HG03521 (cell line): ENCODE measurements at regions not wholly inside any gene's neighbourhood (a gene's known extent, or its start where the extent isn't known, plus 50 kb on each side); places are given as distances from the start of the nearest gene placed in this dataset.
"Not testable (repeated sequence)": the region's sequence is repeated elsewhere in the genome, so short reads cannot be mapped to it uniquely, and the experiment has no call there.

Experiments
- ATAC-seq: cut with Tn5 transposase; IDR thresholded peaks from one replicate; pipeline ENCODE4 v1.9.1; 2021; ENCODE audit warnings: mild to moderate bottlenecking, moderate library complexity; ENCODE audit not compliant: unreplicated experiment

DNA sequence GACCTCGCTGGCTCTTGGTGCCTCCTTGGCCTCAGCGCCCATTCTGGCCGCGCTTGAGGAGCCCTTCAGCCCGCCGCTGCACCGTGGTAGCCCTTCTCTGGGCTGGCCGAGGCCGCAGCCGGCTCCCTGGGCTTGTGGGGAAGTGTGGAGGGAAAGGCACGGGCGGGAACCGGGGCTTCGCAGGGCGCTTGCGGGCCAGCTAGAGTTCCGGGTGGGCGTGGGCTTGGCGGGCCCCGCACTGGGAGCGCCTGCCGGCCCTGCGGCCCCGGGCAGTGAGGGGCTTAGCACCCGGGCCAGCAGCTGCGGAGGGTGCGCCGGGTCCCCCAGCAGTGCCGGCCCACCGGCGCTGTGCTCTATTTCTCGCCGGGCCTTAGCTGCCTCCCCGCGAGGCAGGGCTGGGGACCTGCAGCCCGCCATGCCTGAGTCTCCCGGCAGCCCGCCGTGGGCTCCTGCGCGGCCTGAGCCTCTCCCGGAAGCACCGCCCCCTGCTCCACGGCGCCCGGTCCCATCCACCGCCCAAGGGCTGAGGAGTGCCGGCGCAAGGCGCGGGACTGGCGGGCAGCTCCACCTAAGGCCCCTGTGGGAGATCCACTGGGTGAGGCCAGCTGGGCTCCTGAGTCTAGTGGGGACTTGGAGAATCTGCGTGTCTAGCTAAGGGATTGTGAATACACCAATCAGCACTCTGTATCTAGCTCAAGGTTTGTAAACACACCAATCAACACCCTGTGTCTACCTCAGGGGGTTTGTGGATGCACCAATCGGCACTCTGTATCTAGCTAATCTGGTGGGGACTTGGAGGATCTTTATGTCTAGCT lies 141.1 kb downstream of the SLCO4C1 start:
- not testable (repeated sequence) for ATAC-seq

DNA sequence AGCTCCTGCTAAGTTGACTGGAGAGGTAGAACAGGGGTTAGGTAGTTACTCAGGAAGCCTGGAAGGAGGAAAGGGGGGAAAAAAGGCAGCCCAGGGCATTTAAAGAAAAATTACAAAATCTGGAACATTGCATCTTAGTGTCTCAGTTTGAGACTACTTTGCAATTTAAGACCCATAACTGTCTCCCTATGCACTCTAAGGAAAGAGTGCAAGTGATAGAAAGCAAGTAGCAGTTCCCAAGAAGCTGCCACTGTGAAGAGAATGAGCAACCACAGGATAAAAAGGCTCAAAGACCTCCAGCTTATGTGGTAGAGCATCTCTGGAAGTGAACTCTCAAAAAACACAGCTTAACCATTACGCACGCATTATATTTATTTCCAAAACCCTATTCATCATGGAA lies 141.8 kb downstream of the SLCO4C1 start:
- ATAC-seq = no peak

DNA sequence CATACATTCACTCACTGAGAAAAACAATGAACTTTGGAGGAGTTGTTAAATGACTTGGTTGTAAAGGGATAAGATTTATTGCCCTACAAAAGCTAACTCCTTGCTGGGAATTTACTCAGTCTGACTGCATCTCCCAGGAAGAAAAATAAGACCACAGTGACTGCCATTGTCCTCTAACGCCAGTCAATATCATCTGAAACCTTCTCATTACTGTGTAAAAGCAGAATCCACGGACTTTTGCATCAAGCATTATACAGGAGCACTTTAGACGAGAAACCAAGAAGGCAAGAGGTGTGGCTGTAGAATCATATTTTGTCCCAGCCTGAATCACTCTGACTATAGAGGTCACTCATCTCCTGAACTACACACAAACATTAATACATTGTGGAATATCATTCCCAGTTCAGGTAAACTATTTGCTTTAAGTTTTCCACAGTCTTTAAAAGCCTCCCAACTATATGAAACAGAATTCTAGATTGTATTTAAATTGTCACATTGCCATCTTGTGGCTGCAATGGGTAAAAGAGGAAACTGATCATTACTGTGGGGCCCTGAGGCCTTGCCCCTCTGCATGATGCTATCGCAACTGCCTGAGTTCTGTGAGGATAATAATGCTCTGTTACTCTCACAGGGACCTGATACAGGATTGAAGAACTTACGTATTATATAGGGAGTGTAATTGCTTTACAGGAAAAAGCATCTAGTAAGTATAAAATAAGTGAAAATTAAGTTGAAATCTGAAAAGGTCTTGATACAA lies 142.9 kb downstream of the SLCO4C1 start:
- ATAC-seq = peak; percentile 84

DNA sequence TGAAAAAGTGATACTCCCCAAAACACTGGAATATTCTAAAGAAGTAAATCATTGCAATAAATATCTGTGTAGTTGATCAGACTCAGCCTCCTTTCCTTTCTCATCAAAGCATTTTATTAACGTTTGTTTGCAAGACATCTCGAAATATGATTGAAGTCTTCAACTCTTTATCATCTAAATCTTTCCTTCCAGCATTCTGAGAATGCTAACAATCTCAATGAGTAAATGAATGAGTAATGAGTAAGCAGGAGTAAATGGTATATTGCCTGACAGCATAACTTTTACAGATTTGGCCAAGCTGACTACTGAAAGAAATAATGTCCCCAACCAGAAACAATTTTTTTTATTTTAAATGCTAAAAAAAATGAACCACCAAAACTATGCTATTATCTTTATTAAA lies 157.1 kb downstream of the SLCO4C1 start:
- no peak for ATAC-seq

DNA sequence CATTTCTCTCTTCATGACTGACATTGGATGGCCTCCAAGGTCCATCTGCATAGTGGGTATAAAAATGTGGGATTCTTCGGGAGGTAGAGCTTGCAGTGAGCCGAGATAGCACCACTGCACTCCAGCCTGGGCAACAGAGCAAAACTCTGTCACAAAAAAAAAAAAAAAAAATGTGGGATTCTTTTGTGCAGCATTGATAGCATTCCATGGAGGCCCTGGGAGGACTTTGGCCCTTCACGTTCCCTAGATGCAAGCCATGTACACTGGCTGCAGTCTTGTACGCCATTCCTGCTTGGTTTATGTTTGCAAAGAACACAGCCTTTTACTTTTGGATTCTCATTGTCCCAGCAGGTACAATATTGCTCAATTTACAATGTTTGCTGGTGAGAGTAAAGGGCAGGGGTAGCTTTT lies 157.8 kb downstream of the SLCO4C1 start:
- ATAC-seq = no peak

DNA sequence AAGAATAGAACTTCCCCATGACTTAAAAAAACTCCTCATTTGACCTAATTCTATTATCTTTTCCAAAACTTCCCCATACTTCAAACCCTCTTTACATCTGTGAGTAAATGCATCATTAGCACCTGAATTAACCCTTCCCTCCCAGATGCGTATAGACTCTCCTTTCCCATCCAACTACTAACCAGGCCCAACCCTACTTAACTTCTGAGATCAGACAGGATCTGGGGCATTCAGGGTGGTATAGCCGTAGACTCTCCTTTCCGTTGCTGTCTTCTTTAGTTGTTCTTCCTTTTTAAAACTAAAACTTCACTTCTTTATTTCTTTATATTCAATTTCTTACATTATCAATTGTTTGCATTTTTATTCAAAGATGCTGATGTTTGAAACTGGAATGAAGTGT lies 165.2 kb downstream of the SLCO4C1 start:
- no peak for ATAC-seq

DNA sequence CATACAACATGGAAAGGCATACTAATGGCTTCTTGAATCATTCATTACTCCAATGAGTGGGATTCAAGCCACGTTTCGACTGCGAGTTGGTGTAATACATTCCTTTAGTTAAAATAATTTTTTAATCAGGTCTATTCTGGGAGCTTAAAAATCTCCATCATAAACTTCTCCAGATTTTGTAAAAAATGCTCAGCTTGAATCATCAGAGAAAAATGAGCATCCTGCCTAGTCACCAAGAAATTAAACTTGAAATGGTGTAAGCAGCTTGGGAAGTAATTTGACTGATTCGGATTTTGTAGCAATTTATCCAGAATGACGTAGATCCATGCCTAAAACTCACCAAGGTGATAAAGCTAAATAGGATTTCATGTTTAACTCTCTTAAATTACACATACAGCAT lies 165.7 kb downstream of the SLCO4C1 start:
- ATAC-seq = no peak

DNA sequence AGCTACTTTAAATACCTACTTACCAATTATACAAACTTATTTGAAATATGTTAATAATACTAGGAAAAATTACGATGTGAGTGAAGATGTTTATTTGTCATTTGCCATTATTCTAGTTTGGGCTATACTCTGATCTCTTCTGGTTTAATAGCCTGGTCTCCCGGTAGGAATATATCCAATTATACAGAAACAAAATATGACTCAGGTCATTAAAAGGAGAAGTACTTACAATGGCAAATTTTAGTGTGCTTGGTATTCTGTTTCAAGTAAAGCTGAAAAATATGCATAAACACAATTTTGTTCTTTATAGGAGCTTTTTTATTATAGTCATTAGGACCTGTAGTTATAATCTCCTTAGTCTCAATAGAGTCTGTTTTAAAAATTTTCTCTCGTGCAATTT lies 176.8 kb downstream of the SLCO4C1 start:
- ATAC-seq = no peak

DNA sequence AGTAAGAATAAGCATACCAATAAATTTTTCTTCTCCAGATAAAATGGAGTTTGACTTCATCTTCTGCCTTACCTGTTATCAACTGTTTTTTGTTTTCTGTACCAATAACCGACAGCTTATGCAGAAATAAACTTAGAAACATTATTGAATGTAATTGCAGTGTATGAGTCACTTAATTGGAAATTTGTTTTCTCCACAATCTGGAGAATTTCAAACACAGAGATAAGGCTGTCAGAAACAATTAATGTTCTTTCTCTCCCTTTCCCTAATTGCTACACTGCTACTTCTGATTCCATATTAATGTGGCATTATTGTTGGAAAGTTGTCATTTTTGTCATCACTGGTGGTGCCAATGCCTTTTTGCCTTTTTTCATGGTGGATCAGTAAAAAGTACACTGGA lies 180.3 kb downstream of the SLCO4C1 start:
- ATAC-seq = no peak

DNA sequence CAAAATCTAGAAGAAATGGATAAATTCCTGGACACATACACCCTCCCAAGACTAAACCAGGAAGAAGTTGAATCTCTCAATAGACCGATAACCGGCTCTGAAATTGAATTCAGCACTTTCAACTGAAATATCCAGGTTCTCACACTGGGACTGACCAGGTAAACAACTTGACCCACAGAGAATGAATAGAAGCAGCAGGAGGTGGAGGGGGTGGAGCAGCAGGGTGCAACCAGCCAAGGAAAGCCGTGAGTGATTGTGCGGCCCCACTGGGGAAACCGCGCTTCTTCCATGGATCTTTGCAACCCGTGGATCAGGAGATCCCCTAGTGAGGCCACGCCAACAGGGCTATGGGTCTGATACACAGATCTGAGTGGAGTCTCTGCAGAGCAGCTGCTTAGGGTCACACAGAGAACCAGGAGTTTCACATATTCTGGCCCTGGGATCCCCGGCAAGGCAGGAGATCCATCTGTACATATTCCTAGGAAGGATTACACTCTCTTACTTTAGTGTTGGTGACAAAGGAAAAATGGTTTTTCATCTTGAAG lies 181.5 kb downstream of the SLCO4C1 start:
- no peak for ATAC-seq

DNA sequence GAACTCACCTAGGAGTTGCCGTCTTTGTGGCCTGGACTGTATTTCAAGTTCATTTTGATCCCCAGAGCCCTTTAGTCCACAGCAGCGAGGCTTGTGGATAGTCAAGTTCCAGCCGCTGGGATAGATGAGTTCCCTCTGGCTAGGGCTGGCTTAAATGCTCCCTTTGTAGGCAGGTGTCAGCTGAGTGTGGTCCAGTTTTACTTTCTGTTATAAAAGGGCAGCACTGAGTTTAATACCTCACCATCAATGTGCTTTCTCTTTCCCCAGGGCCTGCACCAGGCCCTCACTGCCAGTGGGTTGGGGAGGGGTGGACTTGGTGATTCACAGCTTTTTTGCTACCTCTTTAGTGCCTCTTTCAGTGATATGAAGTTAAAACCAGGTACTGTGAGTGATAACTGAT lies 188.2 kb downstream of the SLCO4C1 start:
- no peak for ATAC-seq

DNA sequence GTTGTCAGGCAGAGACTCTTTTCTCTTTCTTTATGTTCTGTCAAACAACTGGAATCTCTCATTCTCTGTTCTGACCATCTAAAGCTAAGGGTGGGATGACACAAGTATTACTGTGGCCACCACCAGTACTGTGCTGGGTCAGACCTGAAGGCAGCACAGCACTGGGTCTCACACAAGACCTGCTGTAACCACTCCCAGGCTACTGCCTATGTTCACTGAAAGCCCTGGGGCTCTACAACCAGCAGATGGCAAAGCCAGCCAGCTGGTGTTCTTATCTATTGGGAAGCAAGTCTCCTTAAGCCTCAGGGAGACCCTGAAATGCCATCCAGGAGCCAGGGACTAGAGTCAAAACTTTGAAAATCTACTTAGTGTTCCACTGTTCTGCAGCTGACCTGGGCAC lies 189.5 kb downstream of the SLCO4C1 start:
- ATAC-seq = no peak

DNA sequence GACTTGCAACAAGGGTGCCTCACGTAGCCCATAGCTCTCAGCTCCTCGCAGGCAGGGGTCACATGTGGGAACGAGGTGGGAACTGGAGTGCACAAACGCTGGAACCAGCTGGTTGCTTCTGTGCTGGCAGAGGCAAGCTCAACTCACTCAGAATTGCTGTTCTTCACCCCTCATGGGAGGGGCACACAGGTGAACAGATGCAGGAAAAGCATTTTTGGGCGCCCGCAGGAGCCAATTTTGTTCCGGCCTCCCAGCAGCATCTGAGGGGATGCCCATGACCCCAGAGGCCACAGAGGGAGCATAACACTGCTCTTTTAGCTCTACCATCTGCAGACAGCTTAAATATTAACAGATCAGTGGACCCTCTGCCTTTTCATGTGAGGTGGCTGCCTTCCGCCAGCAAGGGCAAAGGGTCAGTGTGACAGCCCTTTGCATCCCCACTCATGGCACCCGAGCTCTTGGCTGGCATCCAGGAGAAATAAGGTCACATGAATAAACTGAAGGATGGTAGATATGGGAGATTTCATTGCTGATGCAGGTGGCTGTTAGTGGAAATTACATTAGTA lies 196.2 kb downstream of the SLCO4C1 start:
- no peak for ATAC-seq

DNA sequence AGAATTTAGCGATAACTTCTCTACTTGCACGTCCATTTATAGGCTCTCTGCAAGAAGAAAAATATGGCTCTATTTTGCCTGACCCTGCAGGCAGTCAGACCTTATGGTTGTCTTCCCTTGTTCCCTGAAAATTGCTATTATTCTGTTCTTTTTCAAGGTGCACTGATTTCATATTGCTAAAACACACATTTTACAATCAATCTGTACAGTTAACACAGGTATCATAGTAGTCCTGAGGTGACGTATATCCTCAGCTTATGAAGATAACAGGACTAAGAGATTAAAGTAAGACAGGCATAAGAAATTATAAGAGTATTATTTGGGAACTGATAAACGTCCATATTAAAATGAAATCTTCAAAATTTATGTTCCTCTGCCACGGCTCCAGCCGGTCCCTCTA lies 197.0 kb downstream of the SLCO4C1 start:
- ATAC-seq = not testable (repeated sequence)

DNA sequence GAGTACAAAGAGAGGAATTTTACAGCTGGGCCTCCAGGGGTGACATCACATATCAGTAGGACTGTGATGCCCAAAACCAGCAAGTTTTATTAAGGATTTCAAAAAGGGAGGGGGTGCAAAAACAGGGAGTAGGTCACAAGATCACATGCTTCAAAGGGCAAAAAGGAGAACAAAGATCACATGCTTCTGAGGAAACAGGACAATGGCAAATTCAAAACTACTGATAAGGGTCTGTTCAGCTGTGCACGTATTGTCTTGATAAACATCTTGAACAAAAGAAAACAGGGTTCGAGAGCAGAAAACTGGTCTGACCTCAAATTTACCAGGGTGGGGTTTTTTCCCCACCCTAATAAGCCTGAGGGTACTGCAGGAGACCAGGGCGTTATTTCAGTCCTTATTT lies 197.5 kb downstream of the SLCO4C1 start:
- not testable (repeated sequence) for ATAC-seq

DNA sequence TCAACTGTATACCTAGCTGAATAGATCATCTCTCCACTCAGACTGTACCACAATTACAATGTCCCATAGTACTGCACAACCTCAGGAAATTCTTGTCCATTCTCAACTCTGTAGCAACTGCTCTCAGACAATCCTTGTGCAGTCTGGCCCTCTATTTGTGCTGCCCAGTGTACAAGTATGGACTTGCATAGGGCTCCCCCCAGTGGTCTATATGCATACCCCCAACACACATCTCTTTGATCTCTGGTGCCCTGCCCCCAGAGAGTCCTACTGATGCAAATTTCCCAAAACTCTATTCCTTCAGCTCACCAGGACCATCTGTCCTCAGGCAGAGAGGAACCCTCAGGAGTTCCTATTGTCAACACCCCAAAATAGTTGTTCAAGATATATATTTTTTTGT lies 205.3 kb downstream of the SLCO4C1 start:
- ATAC-seq = peak; percentile 84

DNA sequence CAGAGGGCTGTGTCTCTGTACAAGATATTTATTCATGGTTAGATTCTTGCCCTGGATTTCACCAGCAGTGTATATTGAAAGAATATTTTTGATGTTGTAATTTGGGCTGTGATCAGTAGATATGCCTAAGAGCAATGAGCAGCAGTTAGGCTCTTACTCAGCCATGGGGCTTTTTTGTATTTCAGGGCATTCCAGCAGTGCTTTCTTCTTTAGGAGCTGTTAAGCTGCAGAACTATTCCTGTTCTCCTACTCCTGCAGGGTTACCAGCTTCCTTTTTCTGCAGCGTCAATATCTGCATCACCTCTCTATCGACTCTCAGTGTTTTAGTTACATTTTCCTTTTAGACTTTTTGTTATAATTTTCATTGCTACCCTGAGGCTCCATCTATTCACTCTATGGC lies 206.2 kb downstream of the SLCO4C1 start:
- ATAC-seq = no peak

DNA sequence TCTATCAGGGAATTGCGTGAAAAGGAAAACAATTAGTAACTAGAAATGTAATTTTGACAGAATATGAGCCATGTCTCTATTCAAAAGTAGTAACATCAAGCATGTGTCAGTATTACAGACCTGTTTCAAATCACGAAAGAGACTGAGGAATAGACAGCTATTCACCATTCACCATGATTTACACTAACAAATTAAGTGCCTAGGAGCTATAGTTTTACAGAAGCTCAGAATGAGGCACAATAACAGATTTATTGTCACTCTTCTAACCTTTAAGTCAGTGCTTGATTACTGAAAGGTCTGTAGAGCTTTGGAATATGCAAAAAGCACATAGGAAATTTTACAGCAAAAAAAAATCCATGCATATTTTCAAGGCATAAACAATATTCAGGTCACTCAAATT lies 208.2 kb downstream of the SLCO4C1 start:
- no peak for ATAC-seq

DNA sequence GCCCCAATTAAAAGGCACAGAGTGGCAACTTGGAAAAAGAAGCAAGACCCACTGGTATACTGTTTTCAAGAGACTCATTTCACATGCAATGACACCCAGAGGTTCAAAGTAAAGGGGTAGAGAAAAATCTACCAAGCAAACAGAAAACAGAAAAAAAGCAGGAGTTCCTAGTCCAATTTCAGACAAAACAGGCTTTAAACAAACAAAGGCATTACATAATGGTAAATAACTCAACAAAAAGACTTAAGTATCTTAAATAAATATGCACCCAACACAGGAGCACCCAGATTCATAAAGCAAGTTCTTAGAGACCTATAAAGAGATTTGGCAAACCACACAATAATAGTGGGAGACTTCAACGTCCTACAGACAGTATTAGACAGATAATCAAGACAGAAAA lies 215.8 kb downstream of the SLCO4C1 start:
- ATAC-seq = no peak

DNA sequence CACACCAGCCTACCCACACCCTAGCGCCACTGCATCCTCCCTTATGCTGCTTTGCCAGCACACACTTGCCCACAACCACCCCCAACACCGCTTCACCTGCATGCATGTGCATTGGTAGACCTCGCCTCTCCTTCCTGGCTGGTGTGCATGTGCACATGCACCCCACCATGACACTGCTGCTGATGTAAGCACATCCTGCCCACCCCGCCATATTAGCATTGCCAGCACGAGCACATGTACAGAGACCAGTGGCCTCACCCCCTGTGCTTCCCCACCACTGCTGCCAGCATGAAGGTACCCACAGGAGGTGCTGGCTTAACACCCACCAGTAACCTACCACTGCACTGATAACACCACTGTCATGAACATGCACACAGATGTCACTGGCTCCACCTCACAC lies 218.2 kb downstream of the SLCO4C1 start:
- ATAC-seq = no peak

DNA sequence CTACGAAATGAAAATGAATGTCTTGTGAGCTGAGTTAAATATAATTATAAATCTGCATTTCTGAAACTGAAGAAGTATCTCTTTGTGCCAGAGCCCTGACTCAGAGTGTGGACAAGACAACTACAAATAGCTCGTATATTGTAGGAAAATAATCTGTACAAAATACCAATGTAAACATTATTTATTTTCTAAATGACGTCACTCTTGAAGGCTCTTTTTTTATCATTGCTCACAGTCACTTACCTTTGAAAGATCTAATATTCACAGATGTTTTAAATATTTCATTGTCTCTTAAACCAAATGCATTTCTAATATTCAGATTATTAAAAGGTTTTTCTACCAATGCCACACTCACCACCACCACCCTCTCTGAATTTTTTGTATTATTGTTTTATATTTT lies 226.1 kb downstream of the SLCO4C1 start:
- ATAC-seq = no peak

DNA sequence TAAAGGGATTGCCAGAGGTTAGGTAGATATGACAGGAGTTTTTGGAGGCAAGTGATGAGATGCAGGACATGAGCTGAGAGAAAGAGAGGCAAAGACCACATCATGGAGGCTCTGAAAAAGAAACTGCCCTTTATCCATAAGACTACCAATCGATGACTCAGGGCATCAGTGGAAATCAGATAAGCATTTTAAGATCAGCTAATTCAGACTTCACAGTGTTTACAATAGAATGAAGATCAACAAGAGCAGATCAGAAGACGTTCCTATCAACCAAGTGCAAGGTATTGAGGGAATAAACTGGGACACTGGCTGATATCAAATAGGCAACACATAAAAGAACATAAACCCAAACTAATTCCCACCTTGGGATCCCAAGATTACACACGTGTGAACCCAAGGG lies 227.2 kb downstream of the SLCO4C1 start:
- no peak for ATAC-seq
